Upper lobe of left lung (tissue), 6 donors: ENCODE measurements at regions not wholly inside any gene's neighbourhood (a gene's known extent, or its start where the extent isn't known, plus 50 kb on each side); places are given as distances from the start of the nearest gene placed in this dataset.

Source experiments
- ATAC-seq, 2 donors: fragments of 200-7000 bp; cut with Tn5 transposase; one replicate each; pipeline ENCODE4 v1.9.1; 2022; ENCODE audit warnings: mild to moderate bottlenecking in 2 of 2, moderate library complexity in 2 of 2; ENCODE audit not compliant: low FRiP score in 2 of 2
- DNase-seq, 2 donors: peaks; one replicate each; pipeline ENCODE4 v3.0.0-alpha.2; 2019 to 2020
- H3K27ac ChIP-seq, 4 donors: fragments of 200-600 bp; sonication (generic); one replicate each; pipeline ENCODE4 v1.5.1; 2016 to 2019
- H3K27me3 ChIP-seq, 4 donors: fragments of 200-600 bp; sonication (generic); one replicate each; pipeline ENCODE4 v1.5.1; 2017 to 2019
- H3K36me3 ChIP-seq, 4 donors: fragments of 200-600 bp; sonication (generic); one replicate each; pipeline ENCODE4 v1.5.1; 2016 to 2019
- H3K4me1 ChIP-seq, 4 donors: fragments of 200-600 bp; sonication (generic); one replicate each; pipeline ENCODE4 v1.5.1; 2018 to 2019
- H3K4me3 ChIP-seq, 4 donors: fragments of 200-600 bp; sonication (generic); one replicate each; pipeline ENCODE4 v1.5.1; 2017 to 2019; ENCODE audit warnings: mild to moderate bottlenecking in 2 of 4, moderate library complexity in 1 of 4
- H3K9me3 ChIP-seq, 4 donors: fragments of 200-600 bp; sonication (generic); one replicate each; pipeline ENCODE4 v1.5.1; 2018 to 2019
- EP300 ChIP-seq, 4 donors: sonication (generic); formaldehyde crosslinking; IDR thresholded peaks; one replicate each; pipeline ENCODE4 v1.5.1; 2017; ENCODE audit warnings: antibody characterized with exemption in 4 of 4, control low read depth in 2 of 4
- POLR2A ChIP-seq, 4 donors: fragments of 450-650 bp; IDR thresholded peaks; one replicate each; pipeline ENCODE4 v1.5.1; 2016 to 2017; ENCODE audit warnings: antibody characterized with exemption in 4 of 4, mild to moderate bottlenecking in 2 of 4
- POLR2AphosphoS5 ChIP-seq, 2 donors: sonication (generic); formaldehyde crosslinking; IDR thresholded peaks; one replicate each; pipeline ENCODE4 v1.5.1; 2017; ENCODE audit warnings: antibody characterized with exemption in 2 of 2
- WGBS, 2 donors: methylation state at CpG; one replicate each; pipeline ENCODE4 v1.1.5; 2017 to 2018; 5-methylcytosine and 5-hydroxymethylcytosine counted together
- TF ChIP-seq, protein P1 (sequence below), 6 experiments: fragments of 450-650 bp in 4 of 6; fragments of 200-600 bp in 2 of 6; sonication (generic) in 2 of 6; IDR thresholded peaks; one replicate each; pipeline ENCODE4 v1.5.1; 2016 to 2019; ENCODE audit warnings: antibody characterized with exemption in 6 of 6
- donor health status: DM: no; HTN: no; CAD: no; lungs with moderate emphysema.
- donor health status: DM: no; HTN: yes; CAD: no; lungs with severe emphysema.

DNA sequence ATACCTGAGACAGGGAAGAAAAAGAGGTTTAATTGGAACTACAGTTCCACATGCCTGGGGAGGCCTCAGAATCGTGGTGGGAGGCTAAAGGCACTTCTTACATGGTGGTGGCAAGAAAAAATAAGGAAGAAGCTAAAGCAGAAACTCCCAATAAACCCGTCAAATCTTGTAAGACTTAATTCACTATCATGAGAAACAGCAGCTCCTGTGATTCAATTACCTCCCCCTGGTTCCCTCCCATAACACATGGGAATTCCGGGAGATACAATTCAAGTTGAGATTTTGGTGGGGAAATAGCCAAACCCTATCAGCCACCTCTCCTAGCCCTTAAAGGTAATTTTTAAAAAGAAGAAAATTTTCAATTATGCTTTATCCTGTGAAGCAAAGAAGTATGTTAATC is 728.8 kb downstream of the RNF144A start:
- Histone ChIP-seq H3K27ac (no peak overlapping the region), H3K27me3 (no peaks in the 10 kb centered on the region), H3K36me3 (no peaks in the 10 kb centered on the region), H3K4me3 (no peak overlapping the region), H3K4me1 (no peaks in the 10 kb centered on the region), H3K9me3 (peaks cover 3 to 9% (median 5%) of the 10 kb centered on the region in 4 donors)
- WGBS, 2 donors: 78 to 79% methylated on average over 3 of the region's 3 CpGs
- ATAC-seq (no peak), DNase-seq (no peak)
- TF ChIP-seq POLR2AphosphoS5 (IDR thresholded peaks at IDR 0.05) (no peak), EP300 (IDR thresholded peaks at IDR 0.05) (no peak), POLR2A (IDR thresholded peaks at IDR 0.05) (no peak)
- TF ChIP-seq, protein P1, sequence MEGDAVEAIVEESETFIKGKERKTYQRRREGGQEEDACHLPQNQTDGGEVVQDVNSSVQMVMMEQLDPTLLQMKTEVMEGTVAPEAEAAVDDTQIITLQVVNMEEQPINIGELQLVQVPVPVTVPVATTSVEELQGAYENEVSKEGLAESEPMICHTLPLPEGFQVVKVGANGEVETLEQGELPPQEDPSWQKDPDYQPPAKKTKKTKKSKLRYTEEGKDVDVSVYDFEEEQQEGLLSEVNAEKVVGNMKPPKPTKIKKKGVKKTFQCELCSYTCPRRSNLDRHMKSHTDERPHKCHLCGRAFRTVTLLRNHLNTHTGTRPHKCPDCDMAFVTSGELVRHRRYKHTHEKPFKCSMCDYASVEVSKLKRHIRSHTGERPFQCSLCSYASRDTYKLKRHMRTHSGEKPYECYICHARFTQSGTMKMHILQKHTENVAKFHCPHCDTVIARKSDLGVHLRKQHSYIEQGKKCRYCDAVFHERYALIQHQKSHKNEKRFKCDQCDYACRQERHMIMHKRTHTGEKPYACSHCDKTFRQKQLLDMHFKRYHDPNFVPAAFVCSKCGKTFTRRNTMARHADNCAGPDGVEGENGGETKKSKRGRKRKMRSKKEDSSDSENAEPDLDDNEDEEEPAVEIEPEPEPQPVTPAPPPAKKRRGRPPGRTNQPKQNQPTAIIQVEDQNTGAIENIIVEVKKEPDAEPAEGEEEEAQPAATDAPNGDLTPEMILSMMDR (IDR thresholded peaks at IDR 0.05): no peak

DNA sequence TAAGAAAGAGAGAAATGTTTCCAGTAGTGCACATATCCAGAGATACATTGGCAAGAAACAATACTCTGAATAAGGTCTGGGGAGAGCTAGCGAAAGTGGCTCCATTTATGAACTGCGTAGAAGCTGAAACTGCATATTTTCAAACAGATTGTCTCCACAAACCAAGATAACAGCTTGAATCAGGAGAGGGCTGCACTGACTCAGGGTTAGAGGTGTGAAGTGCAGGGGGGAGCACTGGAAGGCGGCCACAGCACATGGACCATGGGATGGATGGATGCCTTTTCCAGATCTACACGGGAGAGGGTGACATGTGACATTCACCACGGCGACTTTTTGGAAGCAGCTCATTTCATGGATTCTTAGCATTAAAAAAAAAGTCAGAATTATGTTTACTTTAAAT is 729.4 kb downstream of the RNF144A start:
- no peaks in the 10 kb centered on the region for H3K36me3 ChIP-seq
- peaks cover 0 to 4% (median 0%) of the 10 kb centered on the region in 4 donors for H3K9me3 ChIP-seq
- H3K4me1 ChIP-seq: no peaks in the 10 kb centered on the region
- H3K27ac ChIP-seq: no peak overlapping the region
- no peak for TF ChIP-seq POLR2AphosphoS5 (IDR thresholded peaks at IDR 0.05)
- TF ChIP-seq EP300 (IDR thresholded peaks at IDR 0.05): no peak
- no peak for TF ChIP-seq POLR2A (IDR thresholded peaks at IDR 0.05)
- TF ChIP-seq, protein P1 (IDR thresholded peaks at IDR 0.05): no peak
- 65 to 77% methylated on average over 6 of the region's 6 CpGs for WGBS, 2 donors
- H3K4me3 ChIP-seq: no peak overlapping the region
- no peak for DNase-seq
- ATAC-seq: peak in 1 of 2 donors; percentile 14
- H3K27me3 ChIP-seq: no peaks in the 10 kb centered on the region

DNA sequence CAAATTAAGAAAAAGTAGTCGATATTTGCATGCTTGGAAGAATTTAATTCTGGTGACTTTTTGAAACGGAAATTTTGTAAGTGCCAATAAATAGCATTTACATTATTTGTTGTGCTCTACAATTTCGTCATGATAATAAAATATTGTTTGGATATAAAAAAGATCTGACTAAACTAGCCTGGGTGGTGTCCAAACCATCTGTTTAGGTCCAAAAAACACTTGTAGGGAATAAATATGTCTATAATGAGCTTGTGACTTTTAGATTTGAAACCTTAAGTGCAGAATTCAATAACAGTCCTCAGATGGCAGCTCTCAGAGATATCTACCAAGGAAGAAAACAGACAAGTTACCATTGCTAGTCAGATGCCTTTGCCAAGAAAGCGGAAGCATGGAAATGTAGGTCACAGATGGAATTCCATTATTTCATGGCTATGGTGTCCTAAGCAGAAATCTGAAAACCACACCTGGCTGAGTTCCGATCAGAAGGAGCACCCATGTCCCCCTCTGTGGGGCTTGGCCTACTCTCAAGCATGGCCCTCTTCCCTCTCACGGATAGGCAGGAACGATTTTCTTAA is 731.1 kb downstream of the RNF144A start:
- no peaks in the 10 kb centered on the region for H3K27me3 ChIP-seq
- H3K4me1 ChIP-seq: no peaks in the 10 kb centered on the region
- H3K4me3 ChIP-seq: no peak overlapping the region
- ATAC-seq (no peak), DNase-seq (no peak)
- WGBS, 2 donors: 78 to 83% methylated on average over 7 of the region's 7 CpGs
- TF ChIP-seq POLR2AphosphoS5 (IDR thresholded peaks at IDR 0.05) (no peak), POLR2A (IDR thresholded peaks at IDR 0.05) (no peak), EP300 (IDR thresholded peaks at IDR 0.05) (no peak)
- TF ChIP-seq, protein P1 (IDR thresholded peaks at IDR 0.05): no peak
- H3K36me3 ChIP-seq: no peaks in the 10 kb centered on the region
- peaks cover 0 to 2% (median under 1%) of the 10 kb centered on the region in 4 donors for H3K9me3 ChIP-seq
- no peak overlapping the region for H3K27ac ChIP-seq

DNA sequence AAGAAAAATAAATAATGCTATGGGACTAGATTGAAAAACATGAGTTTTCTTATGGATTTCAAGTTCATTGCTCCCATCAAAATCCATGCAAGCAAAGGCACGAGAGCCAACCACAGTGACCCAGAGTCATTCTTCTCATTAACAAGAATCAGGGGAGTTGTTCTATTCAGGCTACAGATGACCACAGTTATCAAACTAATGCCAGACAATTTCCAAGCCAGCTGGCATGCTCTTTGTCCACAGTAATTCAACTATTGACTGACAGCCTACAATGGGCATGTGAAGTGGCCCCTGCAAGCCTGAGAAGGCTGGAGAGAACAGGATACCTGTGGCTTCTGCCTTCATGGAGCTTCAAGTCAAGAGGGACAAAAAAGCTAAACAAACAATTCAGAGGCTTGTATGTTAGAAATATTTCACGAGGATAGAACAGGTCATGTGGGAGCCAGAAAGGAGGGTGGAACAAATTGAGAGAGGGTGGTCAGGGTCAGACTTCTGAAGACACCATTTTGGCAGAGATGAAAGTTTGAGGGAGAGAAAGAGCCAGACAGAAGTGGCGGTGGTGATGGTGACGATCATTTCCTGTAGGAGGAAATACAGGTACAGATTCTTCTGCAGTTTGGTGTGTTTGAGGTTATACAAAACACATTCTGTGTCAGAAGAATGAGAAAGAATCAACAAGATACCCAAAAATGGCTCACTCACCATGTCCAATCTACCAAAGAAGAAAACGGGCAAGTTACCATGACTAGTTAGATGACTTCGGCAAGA is 732.4 kb downstream of the RNF144A start:
- no peak for ATAC-seq
- Histone ChIP-seq H3K4me1 (no peaks in the 10 kb centered on the region), H3K27ac (no peak overlapping the region), H3K9me3 (peaks cover 0 to 10% (median 2%) of the 10 kb centered on the region in 4 donors), H3K4me3 (no peak overlapping the region), H3K36me3 (no peaks in the 10 kb centered on the region), H3K27me3 (no peaks in the 10 kb centered on the region)
- DNase-seq: no peak
- WGBS, 2 donors: 69 to 76% methylated on average over 6 of the region's 6 CpGs
- no peak for TF ChIP-seq EP300 (IDR thresholded peaks at IDR 0.05)
- TF ChIP-seq POLR2AphosphoS5 (IDR thresholded peaks at IDR 0.05): no peak

DNA sequence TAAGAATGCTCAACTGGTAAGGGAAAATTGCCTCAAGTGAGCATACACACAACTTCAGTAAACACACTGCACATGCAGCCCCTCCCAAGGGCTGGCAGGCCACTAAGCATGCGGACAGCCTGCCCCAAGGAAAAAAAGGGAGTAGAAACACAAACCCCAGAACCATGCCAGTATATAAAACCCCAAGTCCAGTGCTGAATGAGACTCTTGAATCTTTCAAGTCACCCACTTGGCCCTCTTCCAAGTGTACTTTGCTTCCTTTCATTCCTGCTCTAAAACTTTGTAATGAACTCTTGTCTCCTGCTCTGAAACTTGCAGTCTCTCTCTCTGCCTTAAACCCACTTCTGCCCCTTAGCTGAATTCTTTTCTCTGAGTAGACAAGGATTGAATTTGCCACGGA is 736.4 kb downstream of the RNF144A start:
- H3K36me3 ChIP-seq: no peaks in the 10 kb centered on the region
- DNase-seq (no peak), ATAC-seq (no peak)
- no peaks in the 10 kb centered on the region for H3K27me3 ChIP-seq
- 73 to 89% methylated on average over 2 of the region's 2 CpGs for WGBS, 2 donors
- H3K4me3 ChIP-seq: no peak overlapping the region
- no peak overlapping the region for H3K27ac ChIP-seq
- no peaks in the 10 kb centered on the region for H3K4me1 ChIP-seq
- H3K9me3 ChIP-seq: peaks cover 0 to 10% (median 2%) of the 10 kb centered on the region in 4 donors
- TF ChIP-seq POLR2AphosphoS5 (IDR thresholded peaks at IDR 0.05) (no peak), POLR2A (IDR thresholded peaks at IDR 0.05) (no peak), EP300 (IDR thresholded peaks at IDR 0.05) (no peak)
- TF ChIP-seq, protein P1 (IDR thresholded peaks at IDR 0.05): no peak
